Mesendoderm (in vitro differentiated cells): ENCODE measurements at regions not wholly inside any gene's neighbourhood (a gene's known extent, or its start where the extent isn't known, plus 50 kb on each side); places are given as distances from the start of the nearest gene placed in this dataset.

Experiments
- DNase-seq: peaks from one replicate; pipeline ENCODE4 v3.0.0; 2013
- H2AK5ac ChIP-seq: 2 replicates; pipeline ENCODE4 v1.6.1; 2013; ENCODE audit warnings: low read length, inconsistent platforms
- H2BK120ac ChIP-seq: 2 replicates; pipeline ENCODE4 v1.6.1; 2013; ENCODE audit warnings: low read depth, mild to moderate bottlenecking, low read length, moderate library complexity, mixed read lengths
- H2BK15ac ChIP-seq: replicated peaks from 2 replicates; pipeline ENCODE4 v1.6.1; 2013; ENCODE audit warnings: low read depth, mild to moderate bottlenecking, moderate library complexity
- H2BK5ac ChIP-seq: 2 replicates; pipeline ENCODE4 v1.6.1; 2013; ENCODE audit warnings: low read length, inconsistent platforms
- H3K18ac ChIP-seq: 2 replicates; pipeline ENCODE4 v1.6.1; 2013; ENCODE audit warnings: mild to moderate bottlenecking, low read length, mixed read lengths
- H3K23ac ChIP-seq: one replicate; pipeline ENCODE4 v1.6.1; 2013; ENCODE audit warnings: low read length
- H3K27ac ChIP-seq: 2 replicates; pipeline ENCODE4 v1.5.1; 2013; ENCODE audit warnings: low read depth, mild to moderate bottlenecking, inconsistent platforms, low read length, moderate library complexity
- H3K27me3 ChIP-seq: 2 replicates; pipeline ENCODE4 v1.6.1; 2013; ENCODE audit warnings: low read length, control low read depth, mild to moderate bottlenecking, inconsistent platforms; ENCODE audit not compliant: insufficient read depth, poor library complexity
- H3K36me3 ChIP-seq: 2 replicates; pipeline ENCODE4 v1.6.1; 2013; ENCODE audit warnings: low read length, inconsistent platforms; ENCODE audit not compliant: control insufficient read depth, insufficient read depth
- H3K4ac ChIP-seq: one replicate; pipeline ENCODE4 v1.6.1; 2013; ENCODE audit warnings: low read depth, mild to moderate bottlenecking, low read length, moderate library complexity
- H3K4me1 ChIP-seq: 2 replicates; pipeline ENCODE4 v1.6.1; 2013; ENCODE audit warnings: low read depth, low read length, inconsistent platforms; ENCODE audit not compliant: control insufficient read depth
- H3K4me2 ChIP-seq: 2 replicates; pipeline ENCODE4 v1.6.1; 2013; ENCODE audit warnings: low read length
- H3K4me3 ChIP-seq: 2 replicates; pipeline ENCODE4 v1.5.1; 2013; ENCODE audit warnings: mild to moderate bottlenecking, low read length
- H3K56ac ChIP-seq: one replicate; pipeline ENCODE4 v1.6.1; 2013; ENCODE audit warnings: low read length
- H3K79me1 ChIP-seq: 2 replicates; pipeline ENCODE4 v1.6.1; 2013; ENCODE audit warnings: low read length, inconsistent platforms
- H3K79me2 ChIP-seq: 2 replicates; pipeline ENCODE4 v1.6.1; 2013; ENCODE audit warnings: mild to moderate bottlenecking, low read length; ENCODE audit not compliant: control insufficient read depth, insufficient read depth
- H3K9ac ChIP-seq: 2 replicates; pipeline ENCODE4 v1.6.1; 2013; ENCODE audit warnings: low read length, inconsistent platforms
- H4K5ac ChIP-seq: one replicate; pipeline ENCODE4 v1.6.1; 2013; ENCODE audit warnings: low read length
- H4K8ac ChIP-seq: one replicate; pipeline ENCODE4 v1.6.1; 2013; ENCODE audit warnings: low read depth, mild to moderate bottlenecking, control low read depth, low read length, moderate library complexity
- WGBS: extraction: QIAGEN DNeasy Blood & Tissue Kit; methylation state at CpG from one replicate; pipeline ENCODE4 v1.1.7; 2013; ENCODE audit warnings: low lambda C conversion rate, missing lambda C conversion rate; ENCODE audit not compliant: insufficient coverage; ENCODE audit errors: extremely low coverage; 5-methylcytosine and 5-hydroxymethylcytosine counted together

DNA sequence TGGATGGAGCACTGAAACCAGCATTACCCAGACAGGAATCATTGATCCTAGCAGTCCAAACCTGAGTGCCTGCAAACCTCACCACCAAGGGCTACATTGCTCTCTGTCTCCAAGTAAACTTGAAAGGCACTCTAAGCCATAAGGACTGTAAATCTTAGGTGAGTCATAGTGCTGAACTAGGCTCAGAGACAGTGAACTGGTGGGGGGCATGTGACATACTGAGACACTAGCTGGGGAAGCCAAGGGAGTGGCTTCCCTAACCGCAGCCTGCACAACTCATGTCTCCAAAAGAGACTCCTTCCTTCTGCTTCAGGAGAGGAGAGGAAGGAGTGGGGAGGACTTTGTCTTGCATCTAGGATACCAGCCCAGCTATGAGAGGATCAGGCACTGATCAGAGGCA is 235.5 kb upstream of the ACTRT1 start:
- H3K27me3 ChIP-seq, result no peaks in the 10 kb centered on the region
- no peak overlapping the region for H3K23ac ChIP-seq
- H4K8ac ChIP-seq, result no peak overlapping the region
- DNase-seq, result no peak
- H2BK120ac ChIP-seq, result no peak overlapping the region
- no CpG with 5 or more reads among the region's 1 CpG for WGBS
- H3K36me3 ChIP-seq, result no peaks in the 10 kb centered on the region
- H3K79me2 ChIP-seq, result no peaks in the 10 kb centered on the region
- H2AK5ac ChIP-seq, result no peak overlapping the region
- no peaks in the 10 kb centered on the region for H3K79me1 ChIP-seq
- H3K4me3 ChIP-seq, result no peak overlapping the region
- no peak overlapping the region for H3K4me2 ChIP-seq
- no peak overlapping the region for H2BK15ac ChIP-seq
- no peak overlapping the region for H2BK5ac ChIP-seq
- no peak overlapping the region for H3K56ac ChIP-seq
- no peak overlapping the region for H3K9ac ChIP-seq
- no peak overlapping the region for H3K4ac ChIP-seq
- no peak overlapping the region for H3K27ac ChIP-seq
- H3K18ac ChIP-seq, result no peak overlapping the region
- no peak overlapping the region for H4K5ac ChIP-seq
- no peaks in the 10 kb centered on the region for H3K4me1 ChIP-seq

DNA sequence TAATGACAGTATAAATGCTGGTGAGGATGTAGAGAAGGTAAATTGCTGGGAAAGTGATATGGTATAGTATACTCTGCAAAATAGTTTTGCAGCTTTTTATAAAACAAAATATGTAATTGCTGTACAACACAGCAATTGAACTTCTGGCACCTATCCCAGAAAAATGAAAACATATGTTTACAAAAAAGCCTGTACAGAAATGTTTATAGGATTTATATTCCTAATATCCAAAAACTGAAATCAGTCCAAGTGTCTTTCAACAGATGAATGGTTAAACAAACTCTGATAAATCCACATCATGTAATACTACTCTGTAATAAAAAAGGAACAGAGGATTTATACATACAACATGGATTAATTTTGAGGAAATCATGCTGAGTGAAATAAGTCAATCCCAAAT is 198.4 kb upstream of the ACTRT1 start:
- H3K23ac ChIP-seq, result no peak overlapping the region
- no peaks in the 10 kb centered on the region for H3K4me1 ChIP-seq
- H3K4ac ChIP-seq, result no peak overlapping the region
- no peak overlapping the region for H2BK120ac ChIP-seq
- no peak overlapping the region for H2BK5ac ChIP-seq
- no peak overlapping the region for H2AK5ac ChIP-seq
- H4K5ac ChIP-seq, result no peak overlapping the region
- H3K18ac ChIP-seq, result no peak overlapping the region
- no peak overlapping the region for H4K8ac ChIP-seq
- H2BK15ac ChIP-seq, result no peak overlapping the region
- no peak overlapping the region for H3K4me3 ChIP-seq
- no peak overlapping the region for H3K9ac ChIP-seq
- H3K27ac ChIP-seq, result no peak overlapping the region
- no peak for DNase-seq
- no peaks in the 10 kb centered on the region for H3K27me3 ChIP-seq
- no peaks in the 10 kb centered on the region for H3K36me3 ChIP-seq
- no peaks in the 10 kb centered on the region for H3K79me2 ChIP-seq
- H3K79me1 ChIP-seq, result no peaks in the 10 kb centered on the region
- no peak overlapping the region for H3K4me2 ChIP-seq
- no peak overlapping the region for H3K56ac ChIP-seq

DNA sequence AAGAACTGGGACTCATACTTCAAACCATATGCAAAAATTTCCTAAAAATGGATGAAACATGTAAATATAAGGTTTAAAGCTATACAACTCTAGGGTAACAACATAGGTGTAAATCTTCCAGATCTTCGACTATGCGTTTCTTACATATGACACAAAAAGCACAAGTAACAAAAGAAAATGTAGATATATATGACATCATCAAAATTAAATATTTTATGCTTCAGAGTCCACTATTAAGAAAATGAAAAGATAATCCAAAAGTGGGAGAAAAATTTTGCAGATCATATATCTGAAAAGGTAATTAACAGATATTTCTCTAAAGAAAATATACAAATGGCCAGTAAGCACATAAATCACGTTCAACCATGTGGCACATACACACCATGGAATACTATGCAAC is 164.2 kb upstream of the ACTRT1 start:
- DNase-seq, result no peak
- Histone ChIP-seq H4K8ac (no peak overlapping the region), H3K27me3 (no peaks in the 10 kb centered on the region), H3K27ac (no peak overlapping the region), H3K4ac (no peak overlapping the region), H3K4me1 (no peaks in the 10 kb centered on the region), H3K36me3 (no peaks in the 10 kb centered on the region), H3K79me2 (no peaks in the 10 kb centered on the region), H3K4me3 (no peak overlapping the region), H3K23ac (no peak overlapping the region), H3K9ac (no peak overlapping the region), H2BK15ac (no peak overlapping the region), H2BK5ac (no peak overlapping the region), H3K4me2 (no peak overlapping the region), H3K18ac (no peak overlapping the region), H4K5ac (no peak overlapping the region), H3K56ac (no peak overlapping the region), H2AK5ac (no peak overlapping the region), H2BK120ac (no peak overlapping the region), H3K79me1 (no peaks in the 10 kb centered on the region)
- no CpG with 5 or more reads among the region's 3 CpGs for WGBS

DNA sequence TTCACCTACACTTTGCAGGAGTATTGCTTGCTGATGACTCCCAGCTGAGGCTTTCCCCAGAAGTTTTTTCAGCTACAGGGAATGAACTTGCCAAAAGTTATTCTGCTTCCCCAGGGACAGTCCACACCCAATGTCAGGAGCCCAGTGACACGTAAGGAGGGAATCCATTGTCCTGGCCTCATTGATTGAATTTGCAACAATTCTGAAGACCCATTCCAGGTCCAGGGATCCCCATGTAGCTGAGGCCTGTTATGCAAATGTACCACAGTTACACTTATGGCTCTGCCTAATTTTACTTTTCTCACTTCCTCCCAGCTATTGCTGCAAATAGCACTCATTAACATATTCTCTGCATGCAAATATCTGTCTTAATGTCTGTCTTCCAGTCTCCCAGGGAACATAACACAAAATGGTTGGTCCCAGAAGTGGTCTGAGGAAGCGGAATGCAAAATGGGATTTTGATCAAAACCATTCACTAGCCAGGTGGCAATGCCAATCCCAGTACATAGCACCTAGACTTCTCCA is 113.7 kb upstream of the ACTRT1 start:
- H3K56ac ChIP-seq, result no peak overlapping the region
- H3K18ac ChIP-seq, result no peak overlapping the region
- no peaks in the 10 kb centered on the region for H3K4me1 ChIP-seq
- no peak overlapping the region for H3K4me2 ChIP-seq
- H2BK5ac ChIP-seq, result no peak overlapping the region
- no peak overlapping the region for H4K5ac ChIP-seq
- H3K4me3 ChIP-seq, result no peak overlapping the region
- H4K8ac ChIP-seq, result no peak overlapping the region
- H3K79me1 ChIP-seq, result no peaks in the 10 kb centered on the region
- H3K36me3 ChIP-seq, result no peaks in the 10 kb centered on the region
- H3K4ac ChIP-seq, result no peak overlapping the region
- no peak overlapping the region for H3K23ac ChIP-seq
- no peak overlapping the region for H2BK15ac ChIP-seq
- no peaks in the 10 kb centered on the region for H3K79me2 ChIP-seq
- no peak overlapping the region for H2AK5ac ChIP-seq
- WGBS, result no CpG with 5 or more reads among the region's 2 CpGs
- no peak overlapping the region for H3K9ac ChIP-seq
- H2BK120ac ChIP-seq, result no peak overlapping the region
- no peaks in the 10 kb centered on the region for H3K27me3 ChIP-seq
- no peak for DNase-seq
- H3K27ac ChIP-seq, result no peak overlapping the region

DNA sequence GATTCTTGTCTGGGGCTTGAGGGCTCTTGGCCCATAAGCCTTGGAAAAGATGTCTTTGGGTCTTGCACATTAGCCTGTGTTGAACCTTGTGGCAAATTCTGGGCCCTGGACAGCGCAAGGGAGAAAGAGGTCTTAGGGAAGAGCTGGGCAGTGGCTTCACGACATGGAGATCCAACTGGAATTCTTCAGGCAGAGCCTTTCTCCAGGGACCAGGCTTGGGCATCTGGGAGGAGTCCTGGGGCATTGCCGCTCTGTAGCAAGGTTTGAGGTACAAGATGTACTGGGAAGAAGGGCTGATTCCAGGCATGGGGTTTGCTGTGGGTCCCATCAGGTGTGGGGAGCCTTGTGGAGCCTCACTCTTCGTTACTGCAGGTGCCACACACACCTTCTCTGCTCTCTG is 104.0 kb upstream of the ACTRT1 start:
- H2BK5ac ChIP-seq, result no peak overlapping the region
- H3K4me2 ChIP-seq, result no peak overlapping the region
- no peak overlapping the region for H2BK15ac ChIP-seq
- H2AK5ac ChIP-seq, result no peak overlapping the region
- H4K5ac ChIP-seq, result no peak overlapping the region
- H3K79me1 ChIP-seq, result no peaks in the 10 kb centered on the region
- no peak overlapping the region for H3K4ac ChIP-seq
- no peak overlapping the region for H3K23ac ChIP-seq
- no peak overlapping the region for H3K56ac ChIP-seq
- no peak overlapping the region for H4K8ac ChIP-seq
- no peak overlapping the region for H3K27ac ChIP-seq
- H3K36me3 ChIP-seq, result no peaks in the 10 kb centered on the region
- H3K4me1 ChIP-seq, result no peaks in the 10 kb centered on the region
- no peaks in the 10 kb centered on the region for H3K27me3 ChIP-seq
- DNase-seq, result no peak
- no peak overlapping the region for H3K4me3 ChIP-seq
- no peak overlapping the region for H2BK120ac ChIP-seq
- no peaks in the 10 kb centered on the region for H3K79me2 ChIP-seq
- no peak overlapping the region for H3K18ac ChIP-seq
- no CpG with 5 or more reads among the region's 4 CpGs for WGBS
- H3K9ac ChIP-seq, result no peak overlapping the region

DNA sequence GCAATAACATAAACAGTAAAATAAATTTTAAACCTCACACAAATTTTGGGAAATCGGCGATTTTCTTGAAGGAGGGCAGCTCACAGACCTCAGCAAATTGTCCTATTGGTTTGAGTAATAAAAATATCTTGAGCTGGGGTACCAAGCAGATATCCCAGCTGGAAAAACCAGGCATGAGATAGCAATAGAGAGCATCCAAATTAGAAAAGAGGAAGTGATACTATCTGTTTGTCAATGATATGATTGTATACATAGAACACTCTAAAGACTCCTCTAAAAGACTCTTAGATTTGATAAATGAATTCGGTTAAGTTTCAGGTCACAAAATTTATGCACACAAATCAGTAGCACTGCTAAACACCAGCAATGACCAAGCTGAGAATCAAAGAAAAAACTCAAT is 90.5 kb upstream of the ACTRT1 start:
- Histone ChIP-seq H3K79me2 (no peaks in the 10 kb centered on the region), H4K8ac (no peak overlapping the region), H3K56ac (no peak overlapping the region), H4K5ac (no peak overlapping the region), H3K4ac (no peak overlapping the region), H3K4me2 (no peak overlapping the region), H3K23ac (no peak overlapping the region), H3K4me3 (no peak overlapping the region), H2AK5ac (no peak overlapping the region), H3K27ac (no peak overlapping the region), H2BK15ac (no peak overlapping the region), H3K18ac (no peak overlapping the region), H3K9ac (no peak overlapping the region), H3K79me1 (no peaks in the 10 kb centered on the region), H3K27me3 (no peaks in the 10 kb centered on the region), H3K4me1 (no peaks in the 10 kb centered on the region), H2BK5ac (no peak overlapping the region), H3K36me3 (no peaks in the 10 kb centered on the region), H2BK120ac (no peak overlapping the region)
- no peak for DNase-seq
- no CpG with 5 or more reads among the region's 3 CpGs for WGBS
